ENCODE measurements at regions not wholly inside any gene's neighbourhood (a gene's known extent, or its start where the extent isn't known, plus 50 kb on each side); places are given as distances from the start of the nearest gene placed in this dataset.

DNA sequence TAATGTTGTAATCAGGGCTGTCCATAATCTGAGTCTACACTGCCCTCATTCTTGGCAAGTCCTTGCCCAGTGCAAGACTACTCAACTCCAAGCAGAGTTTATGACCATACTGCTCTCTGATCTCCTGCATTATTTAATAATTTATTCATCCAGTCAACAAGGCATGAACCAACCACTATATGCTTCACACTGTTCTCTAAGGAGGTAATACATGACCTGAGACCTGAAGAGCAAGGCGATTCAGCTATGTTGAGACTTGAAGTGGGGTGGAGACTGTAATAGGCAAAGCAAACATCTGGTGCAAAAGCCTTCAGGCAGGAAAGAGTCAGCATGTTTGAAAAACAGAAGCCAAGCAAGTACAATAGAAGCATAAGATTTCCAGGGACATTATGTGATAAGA lies 1362.8 kb downstream of the ROBO2 start:
- Histone ChIP-seq H3K27me3 (ENCODE audit: control insufficient read depth, insufficient read depth, low read length) (no peaks in the 10 kb centered on the region), H3K9ac (ENCODE audit: low read depth, low read length) (no peak overlapping the region), H3K27ac (ENCODE audit: low read depth, low read length) (no peak overlapping the region), H3K4me3 (ENCODE audit: low read depth, low read length) (no peak overlapping the region), H3K9me3 (ENCODE audit: control insufficient read depth, insufficient read depth, low read length) (no peaks in the 10 kb centered on the region), H3K36me3 (ENCODE audit: control insufficient read depth, insufficient read depth, low read length) (no peaks in the 10 kb centered on the region), H3K4me1 (ENCODE audit: control insufficient read depth, insufficient read depth, low read length) (no peaks in the 10 kb centered on the region)

DNA sequence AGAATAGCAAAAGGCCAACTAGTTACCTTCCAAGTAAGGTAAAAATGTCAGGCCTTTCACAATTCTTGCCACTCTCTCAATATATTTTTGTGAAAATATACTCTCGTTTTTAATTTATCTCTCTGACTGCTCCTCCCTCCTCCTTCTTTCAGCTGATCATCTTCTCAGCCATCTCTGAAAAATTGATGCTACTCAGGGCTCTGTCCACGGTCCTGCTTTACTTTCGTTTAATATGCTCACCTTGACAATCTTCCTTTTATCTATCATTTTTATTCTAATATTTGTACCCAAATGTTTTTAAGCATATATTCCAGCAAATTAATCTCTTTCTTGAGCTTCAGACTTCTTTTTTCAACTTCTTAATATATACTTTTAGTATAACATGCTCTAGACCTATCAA lies 1362.1 kb downstream of the ROBO1 start:
- Histone ChIP-seq H3K27me3 (ENCODE audit: control insufficient read depth, insufficient read depth, low read length) (no peaks in the 10 kb centered on the region), H3K27ac (ENCODE audit: low read depth, low read length) (no peak overlapping the region), H3K9ac (ENCODE audit: low read depth, low read length) (no peak overlapping the region), H3K36me3 (ENCODE audit: control insufficient read depth, insufficient read depth, low read length) (no peaks in the 10 kb centered on the region), H3K4me1 (ENCODE audit: control insufficient read depth, insufficient read depth, low read length) (no peaks in the 10 kb centered on the region), H3K9me3 (ENCODE audit: control insufficient read depth, insufficient read depth, low read length) (no peaks in the 10 kb centered on the region), H3K4me3 (ENCODE audit: low read depth, low read length) (no peak overlapping the region)

DNA sequence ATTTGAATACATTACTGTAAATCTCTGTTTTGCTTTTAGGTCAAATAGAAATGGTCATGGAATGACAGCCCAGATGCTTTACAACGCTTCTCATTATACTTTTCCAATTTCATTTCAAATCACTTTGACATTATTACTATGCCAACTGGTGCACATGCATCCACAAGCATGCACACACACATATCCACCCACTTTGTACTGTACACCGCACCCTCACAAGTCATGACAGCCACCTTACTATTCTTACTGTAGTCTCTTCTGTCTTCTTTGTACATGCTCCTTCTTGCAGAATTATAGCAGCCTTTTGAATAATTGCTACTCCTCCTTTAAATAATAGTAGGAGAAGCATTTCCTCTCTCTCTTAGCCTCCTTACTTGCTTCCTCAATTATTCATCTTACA lies 1361.4 kb downstream of the ROBO1 start:
- no peak overlapping the region for H3K4me3 ChIP-seq (ENCODE audit: low read depth, low read length)
- no peaks in the 10 kb centered on the region for H3K36me3 ChIP-seq (ENCODE audit: control insufficient read depth, insufficient read depth, low read length)
- no peak overlapping the region for H3K9ac ChIP-seq (ENCODE audit: low read depth, low read length)
- H3K9me3 ChIP-seq (ENCODE audit: control insufficient read depth, insufficient read depth, low read length): no peaks in the 10 kb centered on the region
- no peaks in the 10 kb centered on the region for H3K4me1 ChIP-seq (ENCODE audit: control insufficient read depth, insufficient read depth, low read length)
- H3K27ac ChIP-seq (ENCODE audit: low read depth, low read length): no peak overlapping the region
- H3K27me3 ChIP-seq (ENCODE audit: control insufficient read depth, insufficient read depth, low read length): no peaks in the 10 kb centered on the region

DNA sequence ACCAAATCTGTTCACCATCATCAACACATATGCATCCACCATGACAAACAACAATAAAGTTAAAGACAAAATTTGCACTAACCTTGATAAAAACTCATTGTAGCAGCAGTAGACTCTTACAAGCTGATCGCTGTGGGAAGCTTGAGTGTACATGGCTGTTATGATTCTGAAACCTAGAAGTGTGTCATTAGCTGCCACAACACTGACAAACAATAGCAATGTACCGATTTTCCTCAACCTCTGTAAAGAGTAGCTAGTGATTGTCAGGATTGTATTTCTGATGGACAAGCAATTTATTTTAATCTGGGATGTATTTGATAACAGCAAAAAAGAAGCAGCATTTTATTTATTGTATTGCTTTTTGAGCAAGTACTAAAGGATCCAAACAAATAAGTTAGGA lies 1357.7 kb downstream of the ROBO1 start:
- Histone ChIP-seq H3K27me3 (ENCODE audit: control insufficient read depth, insufficient read depth, low read length) (no peaks in the 10 kb centered on the region), H3K9ac (ENCODE audit: low read depth, low read length) (no peak overlapping the region), H3K27ac (ENCODE audit: low read depth, low read length) (no peak overlapping the region), H3K4me1 (ENCODE audit: control insufficient read depth, insufficient read depth, low read length) (peaks cover 4% of the 10 kb centered on the region; the same call in 1 of the 2 replicates), H3K9me3 (ENCODE audit: control insufficient read depth, insufficient read depth, low read length) (no peaks in the 10 kb centered on the region), H3K4me3 (ENCODE audit: low read depth, low read length) (no peak overlapping the region), H3K36me3 (ENCODE audit: control insufficient read depth, insufficient read depth, low read length) (no peaks in the 10 kb centered on the region)

DNA sequence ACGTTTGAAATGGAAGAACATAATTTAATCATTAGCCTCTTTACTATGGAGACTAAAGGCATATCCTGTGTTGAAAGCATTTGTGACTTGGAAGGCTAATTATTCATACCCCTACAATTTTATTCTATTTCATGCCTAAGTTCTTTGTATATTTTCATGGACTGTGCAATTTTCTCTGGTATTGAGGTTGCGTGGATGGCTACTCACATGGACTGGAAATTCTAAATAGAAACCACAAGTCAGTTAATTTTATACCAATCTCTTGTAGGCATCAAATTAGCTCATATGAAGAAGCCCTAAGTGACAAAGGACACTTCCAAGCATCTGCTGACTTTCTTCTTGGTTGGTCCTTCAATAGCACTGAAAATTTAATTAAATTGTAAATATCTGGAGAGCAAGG lies 1353.5 kb downstream of the ROBO1 start:
- H3K9me3 ChIP-seq (ENCODE audit: control insufficient read depth, insufficient read depth, low read length): no peaks in the 10 kb centered on the region
- H3K27ac ChIP-seq (ENCODE audit: low read depth, low read length): no peak overlapping the region
- H3K4me3 ChIP-seq (ENCODE audit: low read depth, low read length): no peak overlapping the region
- H3K36me3 ChIP-seq (ENCODE audit: control insufficient read depth, insufficient read depth, low read length): no peaks in the 10 kb centered on the region
- H3K4me1 ChIP-seq (ENCODE audit: control insufficient read depth, insufficient read depth, low read length): peaks cover 4% of the 10 kb centered on the region; the same call in 1 of the 2 replicates
- no peaks in the 10 kb centered on the region for H3K27me3 ChIP-seq (ENCODE audit: control insufficient read depth, insufficient read depth, low read length)
- H3K9ac ChIP-seq (ENCODE audit: low read depth, low read length): no peak overlapping the region

DNA sequence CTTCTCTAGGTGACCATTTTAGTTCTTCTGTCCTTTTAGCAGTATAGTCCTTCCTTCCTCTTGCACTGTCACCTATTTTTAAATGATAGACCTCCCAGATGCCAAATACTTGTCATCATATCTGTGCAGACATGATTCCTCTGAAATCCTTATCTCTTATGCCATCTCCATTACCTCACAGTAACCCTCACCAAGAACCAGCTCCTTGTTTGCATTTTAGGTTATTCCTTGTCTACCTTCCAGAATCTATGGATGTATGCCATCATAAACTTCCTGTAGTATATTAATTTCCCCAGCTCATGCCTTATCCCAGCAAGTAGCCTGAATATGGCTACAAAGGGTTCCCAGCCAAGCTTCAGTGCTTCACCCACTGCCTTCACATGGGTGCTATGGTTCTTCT lies 1347.2 kb downstream of the ROBO1 start:
- Histone ChIP-seq H3K36me3 (ENCODE audit: control insufficient read depth, insufficient read depth, low read length) (no peaks in the 10 kb centered on the region), H3K27ac (ENCODE audit: low read depth, low read length) (no peak overlapping the region), H3K9ac (ENCODE audit: low read depth, low read length) (no peak overlapping the region), H3K9me3 (ENCODE audit: control insufficient read depth, insufficient read depth, low read length) (no peaks in the 10 kb centered on the region), H3K4me3 (ENCODE audit: low read depth, low read length) (no peak overlapping the region), H3K4me1 (ENCODE audit: control insufficient read depth, insufficient read depth, low read length) (peaks cover 18% of the 10 kb centered on the region), H3K27me3 (ENCODE audit: control insufficient read depth, insufficient read depth, low read length) (no peaks in the 10 kb centered on the region)

DNA sequence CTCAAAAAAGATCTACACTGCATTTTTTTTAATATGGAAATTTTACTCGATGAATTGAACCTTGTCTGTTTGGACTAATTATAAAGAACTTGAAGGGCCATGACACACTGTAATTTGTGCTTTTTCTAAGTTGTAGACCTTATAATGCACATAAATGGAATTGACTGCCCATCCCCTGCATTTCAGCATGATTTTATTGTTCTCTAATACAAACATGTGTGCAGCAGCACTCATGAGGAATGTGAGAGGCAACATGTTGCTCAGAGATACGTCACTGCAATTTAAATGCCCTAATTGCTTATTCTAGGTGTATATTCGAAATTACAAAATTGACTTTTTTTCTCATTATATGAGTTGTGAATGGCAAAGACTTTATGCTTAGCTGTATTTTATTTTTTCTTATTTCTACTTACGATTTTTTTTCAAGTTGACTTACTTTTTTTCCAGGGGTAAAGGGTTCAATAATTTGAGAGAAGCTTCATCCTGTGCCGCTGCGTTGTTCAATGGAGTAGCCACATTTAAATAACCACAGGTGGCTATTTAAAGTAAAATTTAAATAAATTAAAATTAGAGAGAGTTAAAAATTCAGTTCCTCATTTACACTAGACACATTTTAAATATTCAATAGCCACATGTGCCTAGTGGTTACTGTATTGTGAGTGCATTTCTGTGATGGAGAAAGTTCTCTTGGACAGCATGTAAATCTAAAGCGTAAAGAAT lies 1346.4 kb downstream of the ROBO1 start:
- Histone ChIP-seq H3K4me1 (ENCODE audit: control insufficient read depth, insufficient read depth, low read length) (peaks cover 18% of the 10 kb centered on the region), H3K9ac (ENCODE audit: low read depth, low read length) (no peak overlapping the region), H3K4me3 (ENCODE audit: low read depth, low read length) (no peak overlapping the region), H3K9me3 (ENCODE audit: control insufficient read depth, insufficient read depth, low read length) (no peaks in the 10 kb centered on the region), H3K27ac (ENCODE audit: low read depth, low read length) (no peak overlapping the region), H3K27me3 (ENCODE audit: control insufficient read depth, insufficient read depth, low read length) (no peaks in the 10 kb centered on the region), H3K36me3 (ENCODE audit: control insufficient read depth, insufficient read depth, low read length) (no peaks in the 10 kb centered on the region)

DNA sequence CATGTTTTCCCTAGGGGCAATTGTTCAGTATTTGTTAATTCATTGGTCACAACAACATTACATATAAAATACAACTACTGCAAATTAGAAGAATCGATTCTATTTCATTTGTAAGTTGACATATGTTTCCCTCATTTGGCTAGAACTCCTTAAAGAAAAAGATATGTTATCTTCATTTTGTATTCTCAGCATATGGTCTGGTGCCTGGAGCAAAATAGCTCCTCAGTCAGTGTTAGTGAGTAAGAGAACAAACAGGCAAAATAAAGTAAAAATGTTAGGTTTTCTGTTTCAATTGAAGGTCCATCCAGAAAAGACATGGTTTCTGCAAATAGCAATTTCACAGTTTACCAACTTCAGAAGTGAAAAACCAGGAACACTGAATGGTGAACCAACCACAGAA lies 1343.1 kb downstream of the ROBO1 start:
- H3K9ac ChIP-seq (ENCODE audit: low read depth, low read length): no peak overlapping the region
- no peak overlapping the region for H3K4me3 ChIP-seq (ENCODE audit: low read depth, low read length)
- peaks cover 18% of the 10 kb centered on the region for H3K4me1 ChIP-seq (ENCODE audit: control insufficient read depth, insufficient read depth, low read length)
- 0 out of 2 replicates have a peak, but pooled peaks cover under 1% of the 10 kb centered on the region for H3K9me3 ChIP-seq (ENCODE audit: control insufficient read depth, insufficient read depth, low read length)
- H3K27ac ChIP-seq (ENCODE audit: low read depth, low read length): no peak overlapping the region
- no peaks in the 10 kb centered on the region for H3K36me3 ChIP-seq (ENCODE audit: control insufficient read depth, insufficient read depth, low read length)
- H3K27me3 ChIP-seq (ENCODE audit: control insufficient read depth, insufficient read depth, low read length): no peaks in the 10 kb centered on the region

- H3K4me1 ChIP-seq (ENCODE audit: control insufficient read depth, insufficient read depth, low read length): peaks cover 14% of the 10 kb centered on the region
- no peaks in the 10 kb centered on the region for H3K36me3 ChIP-seq (ENCODE audit: control insufficient read depth, insufficient read depth, low read length)
- peaks cover 8% of the 10 kb centered on the region; the same call in 1 of the 2 replicates for H3K9me3 ChIP-seq (ENCODE audit: control insufficient read depth, insufficient read depth, low read length)
- no peak overlapping the region for H3K9ac ChIP-seq (ENCODE audit: low read depth, low read length)
- no peaks in the 10 kb centered on the region for H3K27me3 ChIP-seq (ENCODE audit: control insufficient read depth, insufficient read depth, low read length)
- H3K27ac ChIP-seq (ENCODE audit: low read depth, low read length): no peak overlapping the region
- H3K4me3 ChIP-seq (ENCODE audit: low read depth, low read length): no peak overlapping the region
Measured at GRCh38 chr3:78426454-78426853, 1341.3 kb downstream of the ROBO1 start.

DNA sequence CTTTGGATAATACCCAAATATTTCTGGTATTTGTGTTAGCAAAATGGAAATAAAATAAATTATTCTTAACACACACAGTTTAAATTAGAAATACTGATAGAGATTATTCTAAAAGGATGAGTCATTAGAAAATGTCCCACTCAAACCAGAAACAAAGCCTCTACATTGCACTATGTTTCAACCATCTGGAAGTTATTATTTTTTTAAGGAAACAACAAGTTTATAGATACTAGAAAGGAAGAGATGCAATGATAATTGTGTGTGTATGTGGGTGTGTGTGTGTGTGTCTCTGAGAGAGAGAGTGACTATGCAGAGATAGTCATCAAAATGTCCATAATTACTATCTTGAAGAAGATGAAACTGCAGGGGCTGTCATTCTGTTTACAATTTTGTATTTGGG lies 1340.5 kb downstream of the ROBO1 start:
- H3K9ac ChIP-seq (ENCODE audit: low read depth, low read length): no peak overlapping the region
- no peaks in the 10 kb centered on the region for H3K36me3 ChIP-seq (ENCODE audit: control insufficient read depth, insufficient read depth, low read length)
- no peak overlapping the region for H3K27ac ChIP-seq (ENCODE audit: low read depth, low read length)
- no peak overlapping the region for H3K4me3 ChIP-seq (ENCODE audit: low read depth, low read length)
- no peaks in the 10 kb centered on the region for H3K27me3 ChIP-seq (ENCODE audit: control insufficient read depth, insufficient read depth, low read length)
- peaks cover 8% of the 10 kb centered on the region; the same call in 1 of the 2 replicates for H3K9me3 ChIP-seq (ENCODE audit: control insufficient read depth, insufficient read depth, low read length)
- H3K4me1 ChIP-seq (ENCODE audit: control insufficient read depth, insufficient read depth, low read length): peaks cover 5% of the 10 kb centered on the region

GRCh38 chr3:78430741-78431140 lies 1337.1 kb downstream of the ROBO1 start:
- H3K27ac ChIP-seq (ENCODE audit: low read depth, low read length): no peak overlapping the region
- peaks cover 8% of the 10 kb centered on the region; the same call in 1 of the 2 replicates for H3K9me3 ChIP-seq (ENCODE audit: control insufficient read depth, insufficient read depth, low read length)
- H3K4me3 ChIP-seq (ENCODE audit: low read depth, low read length): no peak overlapping the region
- no peak overlapping the region for H3K9ac ChIP-seq (ENCODE audit: low read depth, low read length)
- H3K27me3 ChIP-seq (ENCODE audit: control insufficient read depth, insufficient read depth, low read length): no peaks in the 10 kb centered on the region
- H3K36me3 ChIP-seq (ENCODE audit: control insufficient read depth, insufficient read depth, low read length): no peaks in the 10 kb centered on the region
- no peaks in the 10 kb centered on the region for H3K4me1 ChIP-seq (ENCODE audit: control insufficient read depth, insufficient read depth, low read length)
